ENCODE measurements at regions not wholly inside any gene's neighbourhood (a gene's known extent, or its start where the extent isn't known, plus 50 kb on each side); places are given as distances from the start of the nearest gene placed in this dataset.

- TF ChIP-seq POLR2A (IDR thresholded peaks at IDR 0.05) (no peak), CTCF (IDR thresholded peaks at IDR 0.05) (no peak)
These were observed 82.5 kb upstream of the LHCGR start for GRCh38 chr2:48838029-48838428.

Measured in adrenal gland (tissue), 5 donors.